KMS-11 (cell line): ENCODE measurements at regions not wholly inside any gene's neighbourhood (a gene's known extent, or its start where the extent isn't known, plus 50 kb on each side); places are given as distances from the start of the nearest gene placed in this dataset.

Source experiments
- H2AFZ ChIP-seq: fragments of 200-600 bp; sonication (generic); 2 replicates; pipeline ENCODE4 v1.6.1; 2016; ENCODE audit warnings: antibody characterized with exemption, mixed run types, low read depth
- H3K27ac ChIP-seq: fragments of 200-600 bp; sonication (generic); 2 replicates; pipeline ENCODE4 v1.6.1; 2016; ENCODE audit warnings: mild to moderate bottlenecking, mixed run types
- H3K27me3 ChIP-seq: fragments of 200-600 bp; sonication (generic); 2 replicates; pipeline ENCODE4 v1.6.1; 2017; ENCODE audit warnings: mild to moderate bottlenecking, low read depth, mixed run types, moderate library complexity; ENCODE audit not compliant: insufficient read depth
- H3K36me3 ChIP-seq: fragments of 200-600 bp; sonication (generic); 2 replicates; pipeline ENCODE4 v1.6.1; 2017; ENCODE audit warnings: mild to moderate bottlenecking, mixed run types; ENCODE audit not compliant: insufficient read depth
- H3K4me1 ChIP-seq: fragments of 200-600 bp; sonication (generic); 2 replicates; pipeline ENCODE4 v1.6.1; 2016; ENCODE audit warnings: mild to moderate bottlenecking, low read depth, mixed run types; ENCODE audit not compliant: poor library complexity, severe bottlenecking
- H3K4me2 ChIP-seq: fragments of 200-600 bp; sonication (generic); 2 replicates; pipeline ENCODE4 v1.7.0; 2016; ENCODE audit warnings: mild to moderate bottlenecking, mixed run types
- H3K4me3 ChIP-seq: fragments of 200-600 bp; sonication (generic); IDR thresholded peaks from 2 replicates; pipeline ENCODE4 v1.6.1; 2017; ENCODE audit warnings: low read depth, low read length, mixed read lengths; ENCODE audit not compliant: insufficient read depth
- H3K79me2 ChIP-seq: fragments of 200-600 bp; sonication (generic); 2 replicates; pipeline ENCODE4 v1.6.1; 2016; ENCODE audit warnings: low read depth, mixed run types; ENCODE audit not compliant: insufficient read depth
- H3K9ac ChIP-seq: fragments of 200-600 bp; sonication (generic); 2 replicates; pipeline ENCODE4 v1.6.1; 2016; ENCODE audit warnings: mild to moderate bottlenecking, mixed run types
- H4K20me1 ChIP-seq: fragments of 200-600 bp; sonication (generic); 2 replicates; pipeline ENCODE4 v1.6.1; 2016; ENCODE audit warnings: mild to moderate bottlenecking, mixed run types; ENCODE audit not compliant: insufficient read depth
- TF ChIP-seq, protein P1 (sequence below): fragments of 200-600 bp; sonication (generic); conservative IDR thresholded peaks from 2 replicates; pipeline ENCODE4 v1.6.1; 2017; ENCODE audit warnings: low read depth, mild to moderate bottlenecking, antibody characterized with exemption, low read length, moderate library complexity, mixed read lengths

DNA sequence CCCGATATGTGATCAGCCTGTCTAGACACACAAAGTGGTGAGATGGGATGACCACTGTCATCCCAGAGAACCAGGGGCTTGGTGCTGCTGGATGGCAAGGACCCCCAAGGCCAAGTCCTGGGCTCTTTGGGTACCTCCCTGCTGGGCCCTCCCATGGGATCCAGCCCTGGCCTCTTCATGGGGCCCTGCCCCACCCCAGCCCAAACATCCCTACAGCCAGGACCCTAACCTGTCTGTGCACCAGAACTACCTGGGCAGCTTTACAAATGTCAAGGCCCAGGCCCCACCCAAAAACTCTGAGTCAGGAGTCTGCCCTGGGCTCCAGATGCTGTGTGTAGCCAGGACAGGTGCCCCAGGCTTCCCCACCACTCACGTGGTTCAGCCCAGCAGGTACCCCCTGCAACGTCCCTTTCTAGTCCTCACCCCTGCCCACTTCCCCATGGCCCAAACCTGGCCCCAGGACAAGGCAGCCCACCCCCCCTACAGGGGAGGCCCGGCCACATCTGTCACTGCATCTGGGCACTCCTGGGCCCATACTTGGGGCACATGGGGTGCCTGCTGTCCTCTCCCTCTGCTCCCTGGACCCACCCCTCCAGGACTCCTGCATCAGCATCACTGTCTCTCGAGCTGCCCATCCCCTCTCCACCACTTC lies 233.5 kb downstream of the TUBA3C start:
- Histone ChIP-seq H3K4me3 (no peak overlapping the region), H3K4me2 (no peak overlapping the region), H2AFZ (no peak overlapping the region), H3K9ac (no peak overlapping the region), H3K36me3 (no peaks in the 10 kb centered on the region), H4K20me1 (no peaks in the 10 kb centered on the region), H3K27ac (no peak overlapping the region), H3K27me3 (no peaks in the 10 kb centered on the region), H3K4me1 (no peaks in the 10 kb centered on the region), H3K79me2 (no peaks in the 10 kb centered on the region)
- TF ChIP-seq, protein P1, sequence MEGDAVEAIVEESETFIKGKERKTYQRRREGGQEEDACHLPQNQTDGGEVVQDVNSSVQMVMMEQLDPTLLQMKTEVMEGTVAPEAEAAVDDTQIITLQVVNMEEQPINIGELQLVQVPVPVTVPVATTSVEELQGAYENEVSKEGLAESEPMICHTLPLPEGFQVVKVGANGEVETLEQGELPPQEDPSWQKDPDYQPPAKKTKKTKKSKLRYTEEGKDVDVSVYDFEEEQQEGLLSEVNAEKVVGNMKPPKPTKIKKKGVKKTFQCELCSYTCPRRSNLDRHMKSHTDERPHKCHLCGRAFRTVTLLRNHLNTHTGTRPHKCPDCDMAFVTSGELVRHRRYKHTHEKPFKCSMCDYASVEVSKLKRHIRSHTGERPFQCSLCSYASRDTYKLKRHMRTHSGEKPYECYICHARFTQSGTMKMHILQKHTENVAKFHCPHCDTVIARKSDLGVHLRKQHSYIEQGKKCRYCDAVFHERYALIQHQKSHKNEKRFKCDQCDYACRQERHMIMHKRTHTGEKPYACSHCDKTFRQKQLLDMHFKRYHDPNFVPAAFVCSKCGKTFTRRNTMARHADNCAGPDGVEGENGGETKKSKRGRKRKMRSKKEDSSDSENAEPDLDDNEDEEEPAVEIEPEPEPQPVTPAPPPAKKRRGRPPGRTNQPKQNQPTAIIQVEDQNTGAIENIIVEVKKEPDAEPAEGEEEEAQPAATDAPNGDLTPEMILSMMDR: no peak

DNA sequence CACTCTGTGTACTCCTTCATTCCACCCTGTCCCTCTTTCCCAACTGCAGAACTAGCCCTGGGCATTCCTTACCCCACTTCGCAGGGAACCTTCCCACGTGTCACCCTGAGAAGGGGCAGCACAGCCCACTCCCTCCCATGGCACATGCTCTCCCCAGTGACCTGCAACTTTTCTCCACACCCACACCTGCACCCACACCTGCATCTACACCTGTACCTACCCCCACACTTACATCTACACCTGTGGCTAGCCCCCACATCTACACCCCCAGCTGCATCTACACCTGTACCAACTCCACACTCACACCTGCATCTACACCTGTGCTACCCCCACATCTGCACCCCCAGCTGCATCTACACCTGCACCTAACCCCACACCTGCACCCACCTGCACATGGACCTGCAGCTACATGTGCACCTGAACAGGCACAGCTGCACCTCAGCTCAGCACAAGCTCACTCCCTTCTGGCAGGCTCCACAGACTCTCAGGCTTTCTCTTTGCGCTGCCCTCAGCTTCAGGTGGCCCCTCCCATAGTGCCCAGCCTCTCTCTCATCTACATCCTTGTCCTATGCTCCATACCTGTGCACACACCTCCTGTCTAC lies 234.1 kb downstream of the TUBA3C start:
- no peak overlapping the region for H3K27ac ChIP-seq
- TF ChIP-seq, protein P1: no peak
- H3K27me3 ChIP-seq: no peaks in the 10 kb centered on the region
- H3K9ac ChIP-seq: no peak overlapping the region
- no peaks in the 10 kb centered on the region for H3K79me2 ChIP-seq
- no peaks in the 10 kb centered on the region for H4K20me1 ChIP-seq
- H3K36me3 ChIP-seq: no peaks in the 10 kb centered on the region
- no peaks in the 10 kb centered on the region for H3K4me1 ChIP-seq
- no peak overlapping the region for H3K4me2 ChIP-seq
- no peak overlapping the region for H3K4me3 ChIP-seq
- H2AFZ ChIP-seq: no peak overlapping the region

DNA sequence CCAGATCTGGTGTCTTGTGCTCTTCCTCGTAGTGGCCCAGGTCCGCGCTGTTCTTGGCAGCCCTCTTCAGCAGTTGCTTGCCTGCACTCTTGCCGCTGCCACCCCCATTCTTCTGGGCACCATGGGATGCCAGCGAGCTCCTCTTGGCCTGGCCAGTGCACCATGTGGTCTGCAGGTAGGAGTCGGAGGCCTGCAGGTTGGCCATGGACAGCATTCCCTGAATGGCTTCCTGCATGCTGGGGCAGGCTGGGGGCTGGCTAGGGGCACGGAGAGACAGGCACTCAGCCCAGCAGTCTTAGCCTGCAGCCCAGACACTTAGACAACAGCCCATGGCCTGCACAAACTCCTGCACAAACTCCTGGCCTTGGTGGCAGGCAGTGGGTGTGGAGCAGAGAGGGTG lies 234.9 kb downstream of the TUBA3C start:
- Histone ChIP-seq H3K27ac (no peak overlapping the region), H3K4me1 (no peaks in the 10 kb centered on the region), H3K36me3 (no peaks in the 10 kb centered on the region), H3K4me3 (no peak overlapping the region), H4K20me1 (no peaks in the 10 kb centered on the region), H3K4me2 (no peak overlapping the region), H2AFZ (no peak overlapping the region), H3K9ac (no peak overlapping the region), H3K27me3 (no peaks in the 10 kb centered on the region), H3K79me2 (no peaks in the 10 kb centered on the region)
- TF ChIP-seq, protein P1: no peak

DNA sequence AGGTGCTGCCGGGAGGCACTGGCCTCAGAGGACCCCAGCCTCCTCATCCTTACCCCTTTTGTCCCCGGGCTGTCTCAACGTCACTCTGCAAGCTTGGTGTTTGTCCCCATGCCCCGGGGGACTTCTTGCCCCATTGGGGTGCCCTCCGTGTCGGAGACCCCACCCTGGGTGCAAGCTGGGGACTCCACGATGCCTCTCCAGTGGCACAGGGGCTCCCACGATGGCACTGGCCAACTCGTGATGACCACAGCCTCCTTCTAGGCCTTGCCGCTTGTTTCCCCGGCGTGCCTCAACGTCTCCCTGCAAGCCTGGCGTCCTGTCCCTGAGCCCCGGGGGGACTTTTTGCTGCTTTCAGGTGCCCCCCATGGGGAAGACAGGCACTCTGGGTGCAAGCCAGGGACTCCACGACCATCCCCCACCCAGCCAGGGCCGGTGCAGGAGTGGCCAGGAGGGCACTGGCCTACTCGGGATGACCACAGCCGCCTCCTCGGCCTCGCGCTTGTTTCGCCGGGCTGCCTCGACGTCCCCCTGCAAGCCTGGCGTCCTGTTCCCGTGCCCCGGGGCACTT lies 237.0 kb downstream of the TUBA3C start:
- no peaks in the 10 kb centered on the region for H3K79me2 ChIP-seq
- H3K27ac ChIP-seq: no peak overlapping the region
- no peaks in the 10 kb centered on the region for H3K27me3 ChIP-seq
- no peak overlapping the region for H3K4me3 ChIP-seq
- no peak overlapping the region for H2AFZ ChIP-seq
- H3K9ac ChIP-seq: no peak overlapping the region
- no peak overlapping the region for H3K4me2 ChIP-seq
- TF ChIP-seq, protein P1: no peak
- no peaks in the 10 kb centered on the region for H3K36me3 ChIP-seq
- no peaks in the 10 kb centered on the region for H3K4me1 ChIP-seq
- no peaks in the 10 kb centered on the region for H4K20me1 ChIP-seq
